GM21619 (cell line): ENCODE measurements at regions not wholly inside any gene's neighbourhood (a gene's known extent, or its start where the extent isn't known, plus 50 kb on each side); places are given as distances from the start of the nearest gene placed in this dataset.
"Not testable (repeated sequence)": the region's sequence is repeated elsewhere in the genome, so short reads cannot be mapped to it uniquely, and the experiment has no call there.

Source experiments
- ATAC-seq: cut with Tn5 transposase; IDR thresholded peaks from one replicate; pipeline ENCODE4 v1.9.1; 2021; ENCODE audit not compliant: unreplicated experiment

DNA sequence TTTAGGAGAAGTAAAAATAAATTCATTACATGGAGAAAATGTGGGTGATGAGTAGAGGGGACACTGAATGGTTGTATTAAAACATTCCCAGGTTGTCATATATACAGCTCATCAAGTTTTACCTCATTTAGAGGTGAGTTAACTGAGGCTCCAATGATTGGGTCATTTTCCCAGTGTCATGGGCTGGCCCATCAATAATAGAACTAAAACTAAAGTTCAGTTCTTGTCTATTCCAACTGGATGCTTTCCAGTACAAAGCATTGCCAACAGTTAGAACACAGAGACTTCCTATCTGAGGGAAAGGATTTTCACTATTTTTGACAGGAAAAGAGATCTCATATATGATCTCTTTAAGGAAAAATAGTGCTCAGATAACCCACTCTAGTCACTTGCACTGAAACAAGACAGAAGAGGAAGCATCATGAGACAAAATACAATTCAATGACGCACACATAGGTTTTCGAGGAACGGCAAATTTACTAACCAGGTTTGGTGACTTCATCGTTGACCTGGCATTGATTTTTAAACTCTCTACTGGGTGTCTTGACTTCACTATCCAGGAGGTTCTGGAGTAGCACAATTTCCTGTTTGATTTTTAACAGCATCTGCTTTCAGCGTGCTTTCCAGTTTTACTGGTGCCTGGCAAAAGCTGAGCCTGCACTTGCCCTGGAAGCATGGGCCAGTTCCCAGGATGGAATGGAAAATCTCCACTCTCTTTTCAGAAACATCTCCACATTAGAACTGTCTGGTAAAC lies 195.5 kb upstream of the FBXL4 start:
- no peak for ATAC-seq

DNA sequence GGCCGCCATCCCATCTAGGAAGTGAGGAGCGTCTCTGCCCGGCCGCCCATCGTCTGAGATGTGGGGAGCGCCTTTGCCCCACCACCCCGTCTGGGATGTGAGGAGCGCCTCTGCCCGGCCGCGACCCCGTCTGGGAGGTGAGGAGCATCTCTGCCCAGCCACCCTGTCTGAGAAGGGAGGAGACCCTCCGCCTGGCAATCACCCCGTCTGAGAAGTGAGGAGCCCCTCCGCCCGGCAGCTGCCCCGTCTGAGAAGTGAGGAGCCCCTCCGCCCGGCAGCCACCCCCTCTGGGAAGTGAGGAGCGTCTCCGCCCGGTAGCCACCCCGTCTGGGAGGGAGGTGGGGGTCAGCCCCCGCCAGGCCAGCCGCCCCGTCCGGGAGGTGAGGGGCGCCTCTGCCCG lies 194.2 kb upstream of the FBXL4 start:
- ATAC-seq, result not testable (repeated sequence)

DNA sequence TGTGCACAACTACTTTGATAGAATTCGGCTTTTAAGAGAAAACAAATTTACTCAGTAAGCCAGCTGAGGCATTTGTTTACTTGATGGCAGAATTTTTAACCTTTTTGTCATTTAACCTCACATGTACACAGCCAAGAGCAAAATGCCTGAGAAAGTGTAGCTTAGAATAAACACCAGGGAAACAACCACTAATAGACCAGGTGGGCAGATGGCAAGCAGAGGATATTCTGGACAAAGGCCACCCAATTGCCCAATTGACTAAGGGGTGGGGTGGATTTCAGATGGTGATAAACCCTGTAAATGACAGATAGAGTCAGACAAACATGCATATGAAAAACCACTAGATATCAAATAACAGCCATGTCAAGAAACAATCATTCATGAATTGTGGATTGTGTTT lies 190.7 kb upstream of the FBXL4 start:
- no peak for ATAC-seq

DNA sequence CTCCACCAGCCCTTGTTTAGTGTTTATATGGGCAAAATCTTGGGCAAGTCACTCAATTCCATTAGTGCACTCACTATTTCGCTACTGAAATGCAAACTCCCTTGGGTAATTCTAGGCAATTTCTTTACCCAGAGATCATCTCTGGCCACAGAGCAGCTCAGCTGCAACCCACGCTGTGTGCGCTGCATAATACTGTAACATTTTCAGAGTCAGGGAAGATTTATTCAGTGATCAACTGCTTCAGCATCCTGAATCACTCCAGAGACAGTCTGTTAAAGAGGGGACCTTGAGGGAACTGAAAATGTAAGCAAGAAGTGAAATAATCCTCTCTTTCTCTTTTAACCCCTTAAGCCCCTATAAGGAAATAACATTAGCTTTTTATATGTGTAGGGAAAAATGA lies 189.6 kb upstream of the FBXL4 start:
- no peak for ATAC-seq

DNA sequence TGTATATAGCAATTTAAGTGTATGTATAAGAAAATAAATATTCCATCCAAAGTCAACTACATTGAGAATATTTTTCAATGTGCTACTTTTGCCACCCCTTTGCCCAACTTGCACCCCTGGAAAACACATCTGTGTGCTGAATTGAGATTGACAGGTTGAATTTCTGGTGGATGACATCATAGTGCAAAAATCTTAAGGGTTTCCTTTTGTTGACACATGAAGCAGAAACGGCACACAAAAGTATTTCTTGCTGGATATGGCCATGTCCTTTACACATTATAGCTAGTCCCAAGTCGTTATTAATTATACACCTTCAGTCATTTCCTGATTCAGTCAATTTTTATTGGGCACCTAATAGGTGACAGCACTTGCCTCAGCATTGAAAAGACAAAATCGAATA lies 188.7 kb upstream of the FBXL4 start:
- ATAC-seq, result no peak

DNA sequence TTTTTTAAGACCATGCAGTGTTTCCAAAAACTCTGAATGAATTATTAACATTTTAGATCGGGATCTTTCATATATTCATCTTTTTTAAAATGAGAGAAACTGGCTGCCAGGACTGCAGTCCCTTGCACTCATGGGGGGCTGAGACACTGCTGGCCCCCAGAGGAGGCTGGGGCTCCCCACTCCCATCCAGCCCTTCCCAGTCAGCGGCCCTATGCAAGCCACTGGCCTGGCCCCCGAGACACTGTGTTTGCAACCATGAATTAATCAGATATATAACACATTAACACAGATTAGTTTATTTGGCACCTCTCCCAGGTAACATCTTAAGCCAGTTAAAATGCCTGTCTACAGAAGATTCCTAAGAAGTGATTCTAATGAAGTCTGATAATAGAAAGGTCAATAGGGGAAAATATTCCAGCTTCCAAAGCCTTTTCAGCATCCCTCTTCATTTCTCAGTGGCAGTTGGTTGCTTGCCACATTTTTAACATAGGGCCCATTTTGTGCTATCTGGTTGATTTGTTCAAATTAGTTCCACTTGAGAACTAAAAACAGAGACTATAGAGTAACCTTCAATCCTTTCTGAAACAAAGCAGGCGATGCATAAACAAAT lies 184.4 kb upstream of the FBXL4 start:
- no peak for ATAC-seq

DNA sequence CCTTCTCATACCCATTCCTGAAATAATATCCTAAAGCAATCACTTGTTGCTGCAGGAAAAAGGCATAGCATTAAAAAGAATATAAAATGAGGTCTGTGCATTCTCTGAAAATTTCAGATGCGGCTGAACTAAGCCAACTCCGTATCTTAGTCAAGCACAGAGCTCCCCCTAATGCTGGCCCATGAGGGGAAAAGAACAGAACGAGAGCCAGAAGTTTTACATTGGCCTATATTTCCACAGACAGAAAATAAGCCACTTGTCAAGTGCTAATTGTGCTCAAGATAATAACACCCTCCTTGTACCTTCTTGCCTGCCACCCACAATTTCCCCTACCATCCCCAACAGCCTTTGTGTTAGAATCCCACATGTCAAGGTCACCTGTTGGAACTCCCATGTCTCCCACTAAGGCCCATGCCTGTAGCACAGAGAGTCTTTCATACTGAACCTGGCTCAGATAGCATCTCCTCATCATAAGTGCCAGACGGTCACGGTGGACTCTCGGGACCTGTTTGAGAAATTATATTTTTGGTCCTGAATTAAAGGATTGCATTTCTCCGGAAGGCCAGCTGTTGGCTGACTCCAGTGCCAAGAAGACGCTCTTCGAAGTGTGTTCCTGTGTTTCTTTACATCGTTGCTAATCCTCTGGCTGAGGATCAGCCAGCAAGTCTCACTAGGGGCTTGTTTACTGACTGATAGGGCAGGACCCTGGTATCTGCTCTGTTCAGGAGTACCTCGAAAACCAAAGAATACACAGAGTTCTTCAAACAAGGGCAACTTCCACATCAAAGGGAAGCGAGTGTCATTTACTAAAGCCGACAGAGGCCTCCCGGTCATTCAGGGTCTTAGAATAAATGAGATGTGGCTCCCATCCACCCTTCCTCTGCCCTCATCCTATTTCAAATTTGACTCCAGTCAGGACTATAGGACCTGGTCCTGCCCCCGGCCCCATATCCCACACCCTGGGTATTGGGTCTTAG lies 183.4 kb upstream of the FBXL4 start:
- no peak for ATAC-seq

DNA sequence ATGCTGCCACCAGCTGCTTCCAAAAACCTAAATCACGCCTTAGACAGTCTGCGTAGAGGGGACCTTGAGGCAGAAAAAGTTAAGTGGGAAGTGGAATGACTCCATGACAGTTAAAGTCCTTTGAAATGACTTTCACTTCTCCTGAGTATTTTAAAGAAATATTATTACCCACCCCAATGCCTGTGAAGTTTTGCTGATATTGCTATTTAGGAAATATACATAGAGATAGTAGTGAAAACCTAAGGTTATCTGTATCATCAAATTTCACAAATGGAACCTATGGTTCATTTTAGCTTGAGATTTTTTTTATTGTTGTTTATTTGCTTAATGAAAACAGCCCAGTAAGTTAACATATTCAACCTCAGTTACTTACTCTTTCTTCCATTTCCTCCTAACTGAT lies 182.1 kb upstream of the FBXL4 start:
- ATAC-seq, result no peak

DNA sequence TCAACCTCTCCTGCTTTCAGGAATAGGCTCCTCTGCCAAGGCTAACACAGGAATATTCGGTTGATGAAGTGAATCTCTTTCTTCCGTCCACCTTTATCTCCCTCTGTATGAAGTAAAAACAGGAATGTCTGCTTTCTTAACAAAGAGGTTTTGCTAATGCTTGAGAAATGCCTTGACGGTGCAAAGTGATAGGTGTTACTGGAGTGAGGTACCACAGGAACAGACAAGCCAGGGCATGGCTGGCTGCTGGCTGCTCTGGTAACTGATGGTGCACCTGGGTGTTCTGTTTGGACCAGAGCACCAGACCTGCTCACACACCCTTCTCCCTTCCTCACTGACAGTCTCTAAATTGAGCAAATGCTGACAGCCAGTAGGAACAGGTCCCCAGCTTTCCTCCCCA lies 174.0 kb upstream of the FBXL4 start:
- no peak for ATAC-seq

DNA sequence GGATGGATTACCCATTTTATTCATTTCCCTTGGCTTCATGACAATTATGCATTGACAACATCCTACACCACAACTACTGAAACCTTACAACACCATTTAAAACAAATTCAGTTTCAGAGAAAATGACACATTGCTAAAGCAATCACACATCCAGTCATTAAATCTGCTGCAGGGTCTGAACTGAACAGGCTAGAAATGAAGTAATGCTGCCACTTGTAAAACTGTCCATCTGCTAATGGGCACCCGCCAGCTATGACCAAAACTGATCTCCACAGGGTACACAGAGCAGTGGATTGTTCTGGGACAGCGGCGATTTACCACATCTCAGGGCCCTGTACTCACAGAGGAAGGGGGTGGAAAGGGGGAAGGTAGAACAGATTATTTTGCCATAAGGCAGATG lies 172.9 kb upstream of the FBXL4 start:
- no peak for ATAC-seq

DNA sequence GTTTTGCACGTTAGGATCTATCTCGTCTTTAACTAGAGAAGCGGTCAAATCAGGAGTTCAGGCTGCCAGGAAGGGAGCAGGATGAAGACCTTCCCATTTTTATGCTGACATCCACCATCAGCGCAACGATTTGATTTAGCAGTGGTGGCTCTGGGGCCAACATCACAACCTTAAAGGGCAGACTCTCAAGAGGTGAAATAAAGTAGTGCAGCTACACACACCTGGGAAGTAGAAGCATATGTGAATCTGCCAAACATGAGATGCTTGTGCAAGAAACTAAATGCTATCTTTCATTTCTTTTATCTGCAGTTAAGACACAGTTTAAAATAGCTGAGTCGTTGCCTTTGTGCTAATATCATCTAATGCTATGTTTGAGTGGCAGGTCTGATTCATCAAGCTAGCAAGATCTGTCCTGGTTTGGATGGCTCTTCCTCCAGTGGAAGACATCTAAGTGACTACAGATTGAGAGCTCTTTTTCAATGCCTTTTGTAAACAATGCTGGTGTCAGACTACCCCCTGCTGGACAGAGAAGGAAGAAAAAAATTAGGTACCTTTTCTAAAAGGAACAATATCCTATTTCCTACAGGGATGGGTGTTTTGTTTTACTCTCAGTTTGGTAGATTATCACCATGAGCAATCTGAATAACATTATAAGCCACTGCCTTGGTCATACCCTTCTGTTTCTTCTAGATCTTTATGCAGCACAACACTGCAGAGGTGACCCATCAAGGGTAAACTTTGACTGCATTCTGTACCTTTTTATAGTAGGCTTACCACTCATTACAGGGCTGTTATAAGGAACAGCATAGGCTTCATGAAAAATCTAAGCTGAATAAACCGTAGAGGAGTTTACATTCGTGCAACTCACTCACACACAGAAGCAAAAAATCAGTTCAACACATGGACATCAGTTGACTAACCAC lies 171.6 kb upstream of the FBXL4 start:
- peak; percentile 73 for ATAC-seq

DNA sequence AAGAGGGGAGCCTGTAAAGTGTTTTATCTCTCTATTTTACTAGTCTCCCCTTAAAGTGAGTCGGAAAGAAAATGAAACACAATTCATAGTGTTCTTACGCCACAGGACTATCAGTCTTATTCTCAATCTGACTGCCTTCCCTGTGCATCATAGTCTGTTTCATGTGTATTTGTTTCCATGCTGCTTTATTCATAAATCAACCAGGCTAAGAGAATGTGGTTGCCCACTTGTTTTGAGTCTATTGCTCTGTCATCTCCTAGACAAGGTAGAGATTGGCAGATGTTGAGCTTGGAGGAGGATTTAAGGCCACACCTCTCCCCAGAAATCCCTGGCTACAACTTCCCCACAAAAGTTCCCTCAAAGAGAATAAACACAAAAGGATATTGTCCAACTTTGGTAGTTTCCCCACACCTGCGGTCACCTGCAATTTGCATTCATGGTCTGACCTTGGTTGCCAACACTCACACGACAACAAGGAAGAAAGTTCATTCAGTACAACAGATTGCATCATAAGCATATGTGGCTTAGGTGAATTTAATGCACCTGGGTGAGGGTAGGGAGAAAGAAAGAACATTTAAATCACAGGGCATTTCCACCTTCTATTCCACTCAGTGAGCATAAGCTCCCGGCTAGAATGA lies 167.1 kb upstream of the FBXL4 start:
- ATAC-seq, result no peak

DNA sequence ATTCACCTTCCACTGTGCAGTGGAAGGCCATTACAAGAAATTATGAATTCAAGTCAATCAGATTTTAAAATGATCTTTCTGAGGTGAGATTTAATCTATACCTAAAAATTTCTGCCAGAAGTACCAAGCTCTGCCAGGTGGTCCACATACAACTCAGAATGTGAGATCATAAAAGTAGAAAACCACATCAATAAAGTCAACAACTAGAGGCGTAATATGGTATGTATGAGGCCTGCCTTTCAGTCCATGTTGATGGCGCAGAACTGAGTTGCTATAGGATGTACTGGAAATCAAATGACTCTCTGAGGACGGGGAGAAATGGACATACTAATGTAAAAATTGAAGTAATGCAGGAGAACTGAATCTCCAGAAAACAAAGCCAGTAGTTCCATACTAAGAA lies 163.8 kb upstream of the FBXL4 start:
- ATAC-seq, result no peak

DNA sequence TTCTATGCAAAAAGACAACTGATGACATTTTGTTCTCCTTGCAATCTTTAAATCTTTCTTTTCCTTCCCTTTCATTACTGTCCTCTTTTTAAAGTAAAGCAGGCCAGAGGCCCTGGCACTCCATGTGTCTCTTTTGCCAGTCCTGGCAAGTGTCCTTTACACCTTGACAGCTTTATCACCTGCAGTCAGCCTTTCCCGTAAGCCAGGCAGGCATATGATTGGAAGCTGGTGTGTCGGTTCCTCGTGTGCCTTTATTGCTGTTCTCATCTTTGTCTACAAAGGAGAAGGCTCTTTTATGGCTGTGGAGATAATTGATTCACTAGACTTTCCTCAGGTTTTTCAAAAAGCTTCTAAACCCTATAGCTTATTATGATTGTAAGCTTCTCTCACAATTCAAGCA lies 162.3 kb upstream of the FBXL4 start:
- ATAC-seq, result no peak

DNA sequence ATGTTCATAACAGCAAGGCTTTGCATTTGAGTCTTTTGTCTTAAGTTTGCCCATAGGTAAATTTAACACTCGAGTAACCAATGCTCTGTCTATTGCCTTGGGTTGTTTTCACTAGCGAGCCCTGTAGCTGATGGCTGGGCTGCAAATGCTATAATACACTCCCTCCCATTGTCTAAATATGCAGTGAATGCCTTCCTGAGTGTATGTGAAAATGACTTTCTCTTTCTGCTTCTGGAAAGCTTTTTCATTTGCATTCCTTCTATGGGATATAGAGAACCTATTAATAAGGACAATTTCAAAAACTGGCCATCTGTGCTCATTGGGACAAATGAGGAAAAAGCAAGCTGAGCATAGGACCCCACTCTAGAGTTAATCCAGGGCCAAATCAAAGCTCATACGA lies 156.5 kb upstream of the FBXL4 start:
- no peak for ATAC-seq

DNA sequence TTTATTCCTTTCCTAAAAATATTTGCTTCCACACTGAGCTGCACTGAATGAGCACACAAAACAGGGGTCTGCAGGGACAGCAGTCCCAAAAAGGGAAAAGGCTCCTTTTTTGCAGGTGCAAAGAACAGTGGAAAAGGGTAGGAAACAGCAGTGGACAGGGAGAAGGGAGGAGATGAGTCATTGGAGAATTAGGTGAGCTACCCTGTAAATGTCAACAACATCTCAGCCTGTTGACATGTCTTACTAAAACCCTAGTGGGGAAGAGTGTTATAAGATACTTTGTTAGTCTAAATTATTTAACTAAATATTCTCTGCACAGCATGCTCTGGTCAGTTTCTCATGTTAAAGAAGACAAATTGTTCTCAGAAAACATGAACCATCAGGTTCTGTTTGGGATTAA lies 151.5 kb upstream of the FBXL4 start:
- no peak for ATAC-seq

DNA sequence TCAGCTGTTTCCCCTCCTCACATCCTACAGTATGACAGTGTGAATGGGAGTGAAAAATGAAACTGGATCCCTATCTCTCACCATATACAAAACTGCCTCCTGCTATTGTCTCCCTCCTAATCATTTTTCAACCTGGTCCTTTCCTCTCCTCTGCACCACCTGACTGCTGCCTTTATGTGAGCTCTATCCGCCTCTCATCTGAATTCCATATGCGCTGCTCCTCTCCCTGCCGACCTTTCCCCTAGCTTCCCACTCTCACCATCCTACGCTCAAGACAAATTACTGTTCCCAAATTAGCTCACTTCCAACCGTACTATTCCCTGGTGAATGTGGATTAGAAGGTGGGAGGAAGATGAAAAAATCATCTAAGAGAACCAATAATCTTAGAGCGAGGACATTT lies 148.4 kb upstream of the FBXL4 start:
- ATAC-seq, result no peak

DNA sequence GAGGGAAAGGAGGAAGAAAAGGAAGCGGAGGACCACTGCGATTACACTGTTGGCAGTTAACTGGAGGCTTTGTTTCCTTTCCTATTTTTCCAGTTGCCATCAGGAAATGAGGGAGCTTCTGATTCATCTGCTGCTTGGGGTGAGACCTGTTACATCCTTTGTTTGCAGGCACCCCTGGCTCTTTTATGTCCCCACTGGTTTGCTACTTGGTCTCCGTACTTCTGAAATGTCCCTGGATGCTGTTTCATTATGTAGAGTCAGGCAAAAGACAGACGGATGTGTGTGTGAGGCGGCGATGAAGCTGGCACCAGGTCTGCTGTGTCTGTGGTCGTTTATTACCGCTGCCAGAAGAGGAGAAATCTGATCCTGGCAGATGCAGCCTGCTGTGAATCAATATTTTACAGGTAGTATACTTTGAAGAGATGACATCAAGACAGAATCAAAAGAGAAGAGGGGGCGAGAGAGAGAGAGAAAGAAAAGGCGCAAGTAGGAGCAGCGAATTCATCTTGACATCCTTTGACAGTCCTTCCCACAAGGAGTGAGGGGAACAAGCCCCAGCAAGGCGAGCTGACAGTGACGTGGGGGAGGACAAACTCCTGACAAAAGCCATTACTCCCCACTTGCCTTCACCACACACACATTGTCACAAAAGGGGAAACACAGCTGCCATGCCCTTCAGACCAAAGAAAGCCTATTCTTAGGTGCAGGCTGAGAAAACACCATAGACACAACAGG lies 145.9 kb upstream of the FBXL4 start:
- no peak for ATAC-seq

DNA sequence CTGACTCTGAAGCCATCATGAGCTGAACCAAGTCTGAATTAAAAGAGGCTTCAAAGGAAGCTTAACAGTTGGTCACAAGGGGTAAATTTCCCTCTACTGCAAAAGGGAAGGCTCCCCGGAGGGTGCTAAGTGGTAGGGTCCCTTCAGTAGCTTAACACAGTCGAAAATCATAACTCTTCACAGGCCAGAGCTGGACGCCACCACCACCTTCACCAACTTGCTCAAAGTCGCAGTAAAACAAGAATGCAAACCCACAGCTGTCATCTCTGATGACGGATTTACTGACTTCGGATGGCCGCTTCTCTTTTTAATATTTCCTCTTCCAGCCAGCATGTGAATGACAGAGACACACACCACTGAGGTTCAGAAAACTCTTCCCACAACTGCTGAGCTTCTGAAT lies 144.7 kb upstream of the FBXL4 start:
- ATAC-seq, result peak; percentile 15

DNA sequence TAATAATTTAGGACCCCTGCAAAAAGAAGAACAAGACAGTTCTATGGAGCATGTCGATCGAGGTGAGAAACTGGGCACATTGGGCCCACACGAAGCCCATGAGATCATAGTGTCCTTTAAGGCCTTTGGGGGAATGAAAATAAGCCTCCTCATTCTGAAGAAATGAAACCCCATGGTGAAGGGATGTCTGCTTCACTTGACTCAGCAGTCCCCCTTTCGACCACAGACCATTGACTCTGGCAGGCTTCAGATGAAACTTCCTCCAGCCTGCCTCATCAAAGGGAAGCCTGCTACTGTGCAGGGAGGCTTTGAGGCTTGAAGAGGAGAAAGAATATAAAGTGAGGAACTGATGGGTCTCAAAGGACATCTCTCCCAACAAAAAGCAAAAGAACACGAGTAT lies 144.2 kb upstream of the FBXL4 start:
- ATAC-seq, result peak; percentile 88
